Fibroblast of mammary gland (primary cell): ENCODE measurements at regions not wholly inside any gene's neighbourhood (a gene's known extent, or its start where the extent isn't known, plus 50 kb on each side); places are given as distances from the start of the nearest gene placed in this dataset.
"Not testable (repeated sequence)": the region's sequence is repeated elsewhere in the genome, so short reads cannot be mapped to it uniquely, and the experiment has no call there.

Experiments
- DNase-seq: peaks from one replicate; pipeline ENCODE4 v3.0.0-alpha.2; 2010; ENCODE audit warnings: low read depth
- H3K4me3 ChIP-seq: 2 replicates; pipeline ENCODE4 v1.5.1; 2011; ENCODE audit warnings: low read depth, mild to moderate bottlenecking, low read length, moderate library complexity; ENCODE audit not compliant: control insufficient read depth
- CTCF ChIP-seq: conservative IDR thresholded peaks from 2 replicates; pipeline ENCODE4 v1.5.1; 2011; ENCODE audit warnings: low read depth, low read length, inconsistent platforms; ENCODE audit not compliant: control insufficient read depth, insufficient read depth

- DNase-seq, result no peak
- H3K4me3 ChIP-seq, result no peak overlapping the region
- no peak for TF ChIP-seq CTCF
These were observed 276.0 kb downstream of the ADGRD1 start for GRCh38 chr12:131229426-131230339.

GRCh38 chr12:131230340-131231031 is 276.8 kb downstream of the ADGRD1 start:
- no peak for TF ChIP-seq CTCF
- no peak overlapping the region for H3K4me3 ChIP-seq
- DNase-seq, result no peak

GRCh38 chr12:131231032-131231980 is 277.6 kb downstream of the ADGRD1 start:
- H3K4me3 ChIP-seq, result no peak overlapping the region
- DNase-seq, result no peak
- TF ChIP-seq CTCF, result no peak

GRCh38 chr12:131232036-131232435 is 278.3 kb downstream of the ADGRD1 start:
- no peak overlapping the region for H3K4me3 ChIP-seq
- no peak for DNase-seq
- no peak for TF ChIP-seq CTCF

GRCh38 chr12:131232872-131233271 is 279.2 kb downstream of the ADGRD1 start:
- H3K4me3 ChIP-seq, DNase-seq: not testable (repeated sequence)

- not testable (repeated sequence) for H3K4me3 ChIP-seq, DNase-seq
These were observed 280.4 kb downstream of the ADGRD1 start for GRCh38 chr12:131233850-131234789.

- not testable (repeated sequence) for H3K4me3 ChIP-seq, DNase-seq
These were observed 281.1 kb downstream of the ADGRD1 start for GRCh38 chr12:131234841-131235271.
